KMS-11 (cell line): ENCODE measurements at regions not wholly inside any gene's neighbourhood (a gene's known extent, or its start where the extent isn't known, plus 50 kb on each side); places are given as distances from the start of the nearest gene placed in this dataset.

Source experiments
- H2AFZ ChIP-seq: fragments of 200-600 bp; sonication (generic); 2 replicates; pipeline ENCODE4 v1.6.1; 2016; ENCODE audit warnings: antibody characterized with exemption, mixed run types, low read depth
- H3K27ac ChIP-seq: fragments of 200-600 bp; sonication (generic); 2 replicates; pipeline ENCODE4 v1.6.1; 2016; ENCODE audit warnings: mild to moderate bottlenecking, mixed run types
- H3K27me3 ChIP-seq: fragments of 200-600 bp; sonication (generic); 2 replicates; pipeline ENCODE4 v1.6.1; 2017; ENCODE audit warnings: mild to moderate bottlenecking, low read depth, mixed run types, moderate library complexity; ENCODE audit not compliant: insufficient read depth
- H3K36me3 ChIP-seq: fragments of 200-600 bp; sonication (generic); 2 replicates; pipeline ENCODE4 v1.6.1; 2017; ENCODE audit warnings: mild to moderate bottlenecking, mixed run types; ENCODE audit not compliant: insufficient read depth
- H3K4me1 ChIP-seq: fragments of 200-600 bp; sonication (generic); 2 replicates; pipeline ENCODE4 v1.6.1; 2016; ENCODE audit warnings: mild to moderate bottlenecking, low read depth, mixed run types; ENCODE audit not compliant: poor library complexity, severe bottlenecking
- H3K4me2 ChIP-seq: fragments of 200-600 bp; sonication (generic); 2 replicates; pipeline ENCODE4 v1.7.0; 2016; ENCODE audit warnings: mild to moderate bottlenecking, mixed run types
- H3K4me3 ChIP-seq: fragments of 200-600 bp; sonication (generic); IDR thresholded peaks from 2 replicates; pipeline ENCODE4 v1.6.1; 2017; ENCODE audit warnings: low read depth, low read length, mixed read lengths; ENCODE audit not compliant: insufficient read depth
- H3K79me2 ChIP-seq: fragments of 200-600 bp; sonication (generic); 2 replicates; pipeline ENCODE4 v1.6.1; 2016; ENCODE audit warnings: low read depth, mixed run types; ENCODE audit not compliant: insufficient read depth
- H3K9ac ChIP-seq: fragments of 200-600 bp; sonication (generic); 2 replicates; pipeline ENCODE4 v1.6.1; 2016; ENCODE audit warnings: mild to moderate bottlenecking, mixed run types
- H4K20me1 ChIP-seq: fragments of 200-600 bp; sonication (generic); 2 replicates; pipeline ENCODE4 v1.6.1; 2016; ENCODE audit warnings: mild to moderate bottlenecking, mixed run types; ENCODE audit not compliant: insufficient read depth
- TF ChIP-seq, protein P1 (sequence below): fragments of 200-600 bp; sonication (generic); conservative IDR thresholded peaks from 2 replicates; pipeline ENCODE4 v1.6.1; 2017; ENCODE audit warnings: low read depth, mild to moderate bottlenecking, antibody characterized with exemption, low read length, moderate library complexity, mixed read lengths

GRCh38 chr11:44421090-44421675, 111.2 kb upstream of the ALX4 start:
- H3K36me3 ChIP-seq = no peaks in the 10 kb centered on the region
- no peak overlapping the region for H2AFZ ChIP-seq
- no peak overlapping the region for H3K9ac ChIP-seq
- no peaks in the 10 kb centered on the region for H4K20me1 ChIP-seq
- H3K79me2 ChIP-seq = no peaks in the 10 kb centered on the region
- H3K4me2 ChIP-seq = no peak overlapping the region
- no peaks in the 10 kb centered on the region for H3K27me3 ChIP-seq
- no peak overlapping the region for H3K4me3 ChIP-seq
- TF ChIP-seq, protein P1, sequence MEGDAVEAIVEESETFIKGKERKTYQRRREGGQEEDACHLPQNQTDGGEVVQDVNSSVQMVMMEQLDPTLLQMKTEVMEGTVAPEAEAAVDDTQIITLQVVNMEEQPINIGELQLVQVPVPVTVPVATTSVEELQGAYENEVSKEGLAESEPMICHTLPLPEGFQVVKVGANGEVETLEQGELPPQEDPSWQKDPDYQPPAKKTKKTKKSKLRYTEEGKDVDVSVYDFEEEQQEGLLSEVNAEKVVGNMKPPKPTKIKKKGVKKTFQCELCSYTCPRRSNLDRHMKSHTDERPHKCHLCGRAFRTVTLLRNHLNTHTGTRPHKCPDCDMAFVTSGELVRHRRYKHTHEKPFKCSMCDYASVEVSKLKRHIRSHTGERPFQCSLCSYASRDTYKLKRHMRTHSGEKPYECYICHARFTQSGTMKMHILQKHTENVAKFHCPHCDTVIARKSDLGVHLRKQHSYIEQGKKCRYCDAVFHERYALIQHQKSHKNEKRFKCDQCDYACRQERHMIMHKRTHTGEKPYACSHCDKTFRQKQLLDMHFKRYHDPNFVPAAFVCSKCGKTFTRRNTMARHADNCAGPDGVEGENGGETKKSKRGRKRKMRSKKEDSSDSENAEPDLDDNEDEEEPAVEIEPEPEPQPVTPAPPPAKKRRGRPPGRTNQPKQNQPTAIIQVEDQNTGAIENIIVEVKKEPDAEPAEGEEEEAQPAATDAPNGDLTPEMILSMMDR = no peak
- no peak overlapping the region for H3K27ac ChIP-seq
- H3K4me1 ChIP-seq = no peaks in the 10 kb centered on the region

DNA sequence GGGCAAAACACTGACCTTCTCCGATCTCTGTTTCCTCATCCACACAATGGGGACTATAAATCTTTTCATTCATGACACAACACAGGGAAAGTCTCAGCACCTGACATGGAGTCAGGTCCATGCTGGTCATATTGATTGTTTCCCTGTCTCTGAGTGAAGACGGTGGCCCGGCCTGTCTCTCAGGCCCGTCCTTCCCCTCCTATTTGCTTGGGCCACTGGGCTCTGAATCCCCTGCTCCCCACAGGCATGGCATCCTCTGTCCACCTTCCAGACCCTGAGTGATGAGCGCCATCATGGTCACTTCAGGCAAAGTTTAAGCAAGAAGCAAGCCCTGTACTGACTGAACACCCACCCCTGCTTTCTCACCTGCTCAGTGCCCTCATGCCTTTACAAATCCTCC, 113.3 kb upstream of the ALX4 start:
- Histone ChIP-seq H3K27me3 (no peaks in the 10 kb centered on the region), H3K4me2 (no peak overlapping the region), H4K20me1 (no peaks in the 10 kb centered on the region), H3K27ac (no peak overlapping the region), H3K4me1 (no peaks in the 10 kb centered on the region), H2AFZ (no peak overlapping the region), H3K4me3 (no peak overlapping the region), H3K36me3 (no peaks in the 10 kb centered on the region), H3K9ac (no peak overlapping the region), H3K79me2 (no peaks in the 10 kb centered on the region)
- TF ChIP-seq, protein P1 = no peak

DNA sequence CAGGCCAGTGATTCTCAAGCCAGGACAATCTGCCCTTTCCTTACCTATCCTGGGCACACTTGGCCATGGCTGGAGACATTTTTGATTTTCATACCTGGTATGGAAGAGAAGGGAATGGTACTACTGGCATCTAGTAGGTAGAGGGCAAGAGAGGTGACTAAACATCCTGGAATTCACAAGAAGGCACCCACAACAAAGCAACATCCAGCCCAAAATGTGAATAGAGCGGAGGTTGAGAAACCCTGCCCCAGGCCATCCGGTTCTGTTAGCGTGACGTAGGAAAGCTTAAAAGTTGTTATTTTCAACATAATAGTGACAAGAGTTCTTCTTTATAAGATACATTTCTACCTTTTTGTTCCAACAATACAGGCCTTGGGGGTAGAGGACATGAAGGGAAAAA, 114.9 kb upstream of the ALX4 start:
- no peaks in the 10 kb centered on the region for H3K36me3 ChIP-seq
- no peaks in the 10 kb centered on the region for H3K27me3 ChIP-seq
- no peaks in the 10 kb centered on the region for H3K79me2 ChIP-seq
- no peak overlapping the region for H3K27ac ChIP-seq
- no peak overlapping the region for H3K9ac ChIP-seq
- H3K4me1 ChIP-seq = no peaks in the 10 kb centered on the region
- TF ChIP-seq, protein P1 = no peak
- H3K4me3 ChIP-seq = no peak overlapping the region
- no peak overlapping the region for H2AFZ ChIP-seq
- H3K4me2 ChIP-seq = no peak overlapping the region
- no peaks in the 10 kb centered on the region for H4K20me1 ChIP-seq

DNA sequence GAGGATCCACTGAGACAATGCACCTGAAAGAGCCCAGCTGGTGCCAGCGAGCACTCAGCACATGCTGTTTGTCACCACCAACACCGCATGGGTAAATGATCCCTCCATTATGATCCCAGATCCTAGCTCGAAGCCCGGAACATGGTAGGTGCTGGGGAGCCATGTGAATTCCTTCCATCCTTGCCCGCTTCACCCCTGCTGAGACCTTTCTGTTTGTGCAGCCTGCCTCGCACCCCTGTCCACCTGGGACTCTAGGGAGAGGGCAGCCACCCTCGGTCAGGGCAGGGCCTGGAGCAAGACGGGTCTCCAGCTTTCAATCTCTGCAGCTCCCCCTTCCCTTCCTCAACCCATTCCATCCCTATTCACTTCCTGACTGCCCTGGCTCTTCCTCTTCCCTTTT, 116.2 kb upstream of the ALX4 start:
- no peaks in the 10 kb centered on the region for H3K79me2 ChIP-seq
- no peaks in the 10 kb centered on the region for H4K20me1 ChIP-seq
- H2AFZ ChIP-seq = no peak overlapping the region
- H3K9ac ChIP-seq = no peak overlapping the region
- H3K27me3 ChIP-seq = no peaks in the 10 kb centered on the region
- no peak overlapping the region for H3K27ac ChIP-seq
- no peaks in the 10 kb centered on the region for H3K36me3 ChIP-seq
- H3K4me1 ChIP-seq = no peaks in the 10 kb centered on the region
- TF ChIP-seq, protein P1 = no peak
- H3K4me2 ChIP-seq = no peak overlapping the region
- no peak overlapping the region for H3K4me3 ChIP-seq
